ENCODE measurements at regions not wholly inside any gene's neighbourhood (a gene's known extent, or its start where the extent isn't known, plus 50 kb on each side); places are given as distances from the start of the nearest gene placed in this dataset.
"Not testable (repeated sequence)": the region's sequence is repeated elsewhere in the genome, so short reads cannot be mapped to it uniquely, and the experiment has no call there.

- DNase-seq, result no peak
Observed at GRCh38 chr6:113782636-113783035, 74.5 kb upstream of the MARCKS start.

- DNase-seq, result no peak
Observed at GRCh38 chr6:113786168-113786567, 71.0 kb upstream of the MARCKS start.

GRCh38 chr6:113788586-113788985 is 68.6 kb upstream of the MARCKS start:
- no peak for DNase-seq

GRCh38 chr6:113791225-113791624 is 65.9 kb upstream of the MARCKS start:
- not testable (repeated sequence) for DNase-seq

GRCh38 chr6:113795371-113795770 is 61.8 kb upstream of the MARCKS start:
- DNase-seq, result not testable (repeated sequence)

GRCh38 chr6:113796038-113796437 is 61.1 kb upstream of the MARCKS start:
- DNase-seq, result no peak

GRCh38 chr6:113802779-113803178 is 54.4 kb upstream of the MARCKS start:
- no peak for DNase-seq

- DNase-seq, result no peak
Observed at GRCh38 chr6:113805173-113805790, 51.9 kb upstream of the MARCKS start.

GRCh38 chr6:113805811-113806495 is 51.2 kb upstream of the MARCKS start:
- DNase-seq, result peak; percentile 82

Data from hindlimb muscle (tissue), 1 donor.